ENCODE measurements at regions not wholly inside any gene's neighbourhood (a gene's known extent, or its start where the extent isn't known, plus 50 kb on each side); places are given as distances from the start of the nearest gene placed in this dataset.
A peak's percentile ranks its signal among the peaks of the same experiment; 100 is the strongest.

DNA sequence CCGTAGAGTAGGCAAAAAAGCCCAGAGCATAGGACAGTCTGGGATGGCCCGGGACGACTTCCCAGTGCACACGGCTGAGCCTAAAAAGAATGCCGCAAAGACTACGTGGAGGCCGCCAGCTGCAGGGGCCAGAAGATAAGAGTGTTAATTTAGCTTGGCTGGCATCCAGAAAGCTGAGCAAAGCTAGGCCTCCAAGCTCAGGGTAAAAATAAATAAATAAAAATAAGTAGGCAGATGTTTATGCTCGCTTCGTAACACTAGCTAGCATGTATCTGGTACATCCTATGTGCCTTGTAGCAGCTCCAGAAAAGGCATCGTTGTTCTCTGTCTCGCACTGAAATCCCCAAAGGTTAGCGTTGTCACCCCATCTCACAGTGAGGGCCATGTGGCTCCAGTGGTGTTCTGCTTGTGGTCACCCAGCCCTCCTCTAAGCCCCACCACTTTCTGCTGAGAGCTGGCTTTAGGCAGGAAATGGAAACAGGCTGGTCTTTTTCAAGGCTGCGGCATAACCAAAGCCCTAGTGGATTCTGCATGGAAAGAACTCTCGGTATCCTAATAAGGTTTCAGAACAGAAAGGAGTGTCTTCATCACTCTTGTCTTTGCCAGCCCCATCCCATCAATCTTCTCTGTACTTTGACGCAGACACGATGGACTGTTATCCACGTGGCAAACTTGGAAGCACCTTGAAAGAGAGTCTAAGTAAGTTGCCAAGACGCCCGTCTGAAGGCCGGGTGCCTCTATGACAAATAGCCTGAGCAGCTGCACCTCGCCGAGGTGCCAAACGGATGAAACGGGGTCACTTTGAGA lies 58.1 kb upstream of the MEF2A start (continued):
- TF ChIP-seq, protein P1, sequence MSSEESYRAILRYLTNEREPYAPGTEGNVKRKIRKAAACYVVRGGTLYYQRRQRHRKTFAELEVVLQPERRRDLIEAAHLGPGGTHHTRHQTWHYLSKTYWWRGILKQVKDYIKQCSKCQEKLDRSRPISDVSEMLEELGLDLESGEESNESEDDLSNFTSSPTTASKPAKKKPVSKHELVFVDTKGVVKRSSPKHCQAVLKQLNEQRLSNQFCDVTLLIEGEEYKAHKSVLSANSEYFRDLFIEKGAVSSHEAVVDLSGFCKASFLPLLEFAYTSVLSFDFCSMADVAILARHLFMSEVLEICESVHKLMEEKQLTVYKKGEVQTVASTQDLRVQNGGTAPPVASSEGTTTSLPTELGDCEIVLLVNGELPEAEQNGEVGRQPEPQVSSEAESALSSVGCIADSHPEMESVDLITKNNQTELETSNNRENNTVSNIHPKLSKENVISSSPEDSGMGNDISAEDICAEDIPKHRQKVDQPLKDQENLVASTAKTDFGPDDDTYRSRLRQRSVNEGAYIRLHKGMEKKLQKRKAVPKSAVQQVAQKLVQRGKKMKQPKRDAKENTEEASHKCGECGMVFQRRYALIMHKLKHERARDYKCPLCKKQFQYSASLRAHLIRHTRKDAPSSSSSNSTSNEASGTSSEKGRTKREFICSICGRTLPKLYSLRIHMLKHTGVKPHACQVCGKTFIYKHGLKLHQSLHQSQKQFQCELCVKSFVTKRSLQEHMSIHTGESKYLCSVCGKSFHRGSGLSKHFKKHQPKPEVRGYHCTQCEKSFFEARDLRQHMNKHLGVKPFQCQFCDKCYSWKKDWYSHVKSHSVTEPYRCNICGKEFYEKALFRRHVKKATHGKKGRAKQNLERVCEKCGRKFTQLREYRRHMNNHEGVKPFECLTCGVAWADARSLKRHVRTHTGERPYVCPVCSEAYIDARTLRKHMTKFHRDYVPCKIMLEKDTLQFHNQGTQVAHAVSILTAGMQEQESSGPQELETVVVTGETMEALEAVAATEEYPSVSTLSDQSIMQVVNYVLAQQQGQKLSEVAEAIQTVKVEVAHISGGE (tag by site-specific recombination; conservative IDR thresholded peaks at IDR 0.05; ENCODE audit: low read depth), result peak; percentile 60; the same call in 1 of the 2 replicates
- TF ChIP-seq ZNF311 (tag by site-specific recombination; IDR thresholded peaks at IDR 0.05; ENCODE audit: borderline replicate concordance), result no peak
- TF ChIP-seq, protein P2, sequence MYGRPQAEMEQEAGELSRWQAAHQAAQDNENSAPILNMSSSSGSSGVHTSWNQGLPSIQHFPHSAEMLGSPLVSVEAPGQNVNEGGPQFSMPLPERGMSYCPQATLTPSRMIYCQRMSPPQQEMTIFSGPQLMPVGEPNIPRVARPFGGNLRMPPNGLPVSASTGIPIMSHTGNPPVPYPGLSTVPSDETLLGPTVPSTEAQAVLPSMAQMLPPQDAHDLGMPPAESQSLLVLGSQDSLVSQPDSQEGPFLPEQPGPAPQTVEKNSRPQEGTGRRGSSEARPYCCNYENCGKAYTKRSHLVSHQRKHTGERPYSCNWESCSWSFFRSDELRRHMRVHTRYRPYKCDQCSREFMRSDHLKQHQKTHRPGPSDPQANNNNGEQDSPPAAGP (tag by site-specific recombination; IDR thresholded peaks at IDR 0.05), result no peak

DNA sequence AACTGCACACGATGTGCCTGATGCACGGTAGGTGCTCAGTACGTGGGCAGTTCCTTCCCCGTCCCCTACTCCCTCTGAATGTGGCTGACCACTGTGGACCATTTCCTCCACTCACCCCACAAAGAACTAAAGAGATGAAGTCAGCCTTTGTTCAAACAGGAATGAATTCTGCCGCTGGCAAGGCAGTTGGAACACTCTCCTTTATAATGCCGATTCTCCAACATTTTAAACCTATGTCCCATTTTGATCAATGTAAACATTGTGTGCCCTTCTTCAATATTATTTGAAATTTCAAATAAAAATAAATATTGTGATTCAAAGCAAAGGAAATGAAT lies 57.5 kb upstream of the MEF2A start:
- no peaks in the 10 kb centered on the region for H3K9me3 ChIP-seq (ENCODE audit: control insufficient read depth, insufficient read depth, low read depth, low read length)
- CTCF ChIA-PET, result no interaction called here
- H3K27ac ChIP-seq (ENCODE audit: extremely low read depth, low read depth, low read length), result no peak overlapping the region; the same call in 1 of the 2 replicates
- peaks cover 11% of the 10 kb centered on the region for H3K4me1 ChIP-seq (ENCODE audit: control insufficient read depth, insufficient read depth, low read length)
- POLR2A ChIA-PET, result interaction anchor here (0.5 to 1.8 kb wide), 3 partner anchors 57 to 146 kb away, joined by 5 to 8 read pairs (median 7); partner anchors contain the start of gene MEF2A
- H3K4me3 ChIP-seq (ENCODE audit: low read depth, low read length), result no peak overlapping the region
- no peaks in the 10 kb centered on the region for H3K36me3 ChIP-seq (ENCODE audit: control insufficient read depth in 2 of 2, insufficient read depth in 1 of 2, low read length in 2 of 2)
- TF ChIP-seq HOXD13 (CRISPR knock-in tag; IDR thresholded peaks at IDR 0.05; ENCODE audit: borderline replicate concordance) (no peak), ZNF223 (tag by site-specific recombination; IDR thresholded peaks at IDR 0.05) (no peak), ZNF664 (tag by site-specific recombination; IDR thresholded peaks at IDR 0.05) (no peak), ZNF146 (tag by site-specific recombination; IDR thresholded peaks at IDR 0.05) (no peak), ZNF654 (tag by site-specific recombination; IDR thresholded peaks at IDR 0.05; ENCODE audit: low read depth) (no peak), ZNF501 (tag by site-specific recombination; IDR thresholded peaks at IDR 0.05) (no peak), ZNF747 (tag by site-specific recombination; IDR thresholded peaks at IDR 0.05) (no peak), KLF9 (tag by site-specific recombination; IDR thresholded peaks at IDR 0.05; ENCODE audit: low read depth) (no peak)
- TF ChIP-seq, protein P3, sequence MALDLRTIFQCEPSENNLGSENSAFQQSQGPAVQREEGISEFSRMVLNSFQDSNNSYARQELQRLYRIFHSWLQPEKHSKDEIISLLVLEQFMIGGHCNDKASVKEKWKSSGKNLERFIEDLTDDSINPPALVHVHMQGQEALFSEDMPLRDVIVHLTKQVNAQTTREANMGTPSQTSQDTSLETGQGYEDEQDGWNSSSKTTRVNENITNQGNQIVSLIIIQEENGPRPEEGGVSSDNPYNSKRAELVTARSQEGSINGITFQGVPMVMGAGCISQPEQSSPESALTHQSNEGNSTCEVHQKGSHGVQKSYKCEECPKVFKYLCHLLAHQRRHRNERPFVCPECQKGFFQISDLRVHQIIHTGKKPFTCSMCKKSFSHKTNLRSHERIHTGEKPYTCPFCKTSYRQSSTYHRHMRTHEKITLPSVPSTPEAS (tag by site-specific recombination; IDR thresholded peaks at IDR 0.05), result no peak

DNA sequence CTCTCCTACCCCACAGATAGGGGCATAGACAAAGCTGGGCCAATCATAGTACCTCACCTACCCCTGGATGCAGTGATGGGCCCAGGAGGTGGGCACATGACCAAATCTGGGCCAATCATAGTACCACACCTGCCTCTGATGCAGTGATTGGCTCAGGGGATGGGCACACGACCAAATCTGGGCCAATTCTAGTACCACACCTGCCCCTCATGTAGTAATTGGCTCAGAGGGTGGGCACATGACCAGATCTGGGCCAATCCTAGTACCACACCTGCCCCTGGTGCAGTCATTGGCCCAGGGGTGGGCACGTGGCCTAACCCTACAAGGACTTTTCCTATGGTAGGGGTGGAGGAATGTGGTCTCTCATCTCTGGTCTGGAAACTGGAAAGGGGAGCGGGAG lies 56.9 kb upstream of the MEF2A start:
- Histone ChIP-seq H3K27ac (ENCODE audit: extremely low read depth, low read depth, low read length) (no peak overlapping the region), H3K4me3 (ENCODE audit: low read depth, low read length) (no peak overlapping the region), H3K4me1 (ENCODE audit: control insufficient read depth, insufficient read depth, low read length) (peaks cover 11% of the 10 kb centered on the region), H3K9me3 (ENCODE audit: control insufficient read depth, insufficient read depth, low read depth, low read length) (no peaks in the 10 kb centered on the region), H3K36me3 (ENCODE audit: control insufficient read depth in 2 of 2, insufficient read depth in 1 of 2, low read length in 2 of 2) (no peaks in the 10 kb centered on the region)
- ChIA-PET CTCF (no interaction called here), POLR2A (no interaction called here)
- no peak for TF ChIP-seq SETDB1 (IDR thresholded peaks at IDR 0.05; ENCODE audit: insufficient read length, low read length)
- TF ChIP-seq ZNF132 (tag by site-specific recombination; IDR thresholded peaks at IDR 0.05; ENCODE audit: borderline replicate concordance), result no peak
- no peak for TF ChIP-seq KLF16 (tag by site-specific recombination; IDR thresholded peaks at IDR 0.05)
- no peak for TF ChIP-seq ZNF747 (tag by site-specific recombination; IDR thresholded peaks at IDR 0.05)
- TF ChIP-seq, protein P4, sequence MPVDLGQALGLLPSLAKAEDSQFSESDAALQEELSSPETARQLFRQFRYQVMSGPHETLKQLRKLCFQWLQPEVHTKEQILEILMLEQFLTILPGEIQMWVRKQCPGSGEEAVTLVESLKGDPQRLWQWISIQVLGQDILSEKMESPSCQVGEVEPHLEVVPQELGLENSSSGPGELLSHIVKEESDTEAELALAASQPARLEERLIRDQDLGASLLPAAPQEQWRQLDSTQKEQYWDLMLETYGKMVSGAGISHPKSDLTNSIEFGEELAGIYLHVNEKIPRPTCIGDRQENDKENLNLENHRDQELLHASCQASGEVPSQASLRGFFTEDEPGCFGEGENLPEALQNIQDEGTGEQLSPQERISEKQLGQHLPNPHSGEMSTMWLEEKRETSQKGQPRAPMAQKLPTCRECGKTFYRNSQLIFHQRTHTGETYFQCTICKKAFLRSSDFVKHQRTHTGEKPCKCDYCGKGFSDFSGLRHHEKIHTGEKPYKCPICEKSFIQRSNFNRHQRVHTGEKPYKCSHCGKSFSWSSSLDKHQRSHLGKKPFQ (tag by site-specific recombination; IDR thresholded peaks at IDR 0.05), result no peak
- TF ChIP-seq, protein P5, sequence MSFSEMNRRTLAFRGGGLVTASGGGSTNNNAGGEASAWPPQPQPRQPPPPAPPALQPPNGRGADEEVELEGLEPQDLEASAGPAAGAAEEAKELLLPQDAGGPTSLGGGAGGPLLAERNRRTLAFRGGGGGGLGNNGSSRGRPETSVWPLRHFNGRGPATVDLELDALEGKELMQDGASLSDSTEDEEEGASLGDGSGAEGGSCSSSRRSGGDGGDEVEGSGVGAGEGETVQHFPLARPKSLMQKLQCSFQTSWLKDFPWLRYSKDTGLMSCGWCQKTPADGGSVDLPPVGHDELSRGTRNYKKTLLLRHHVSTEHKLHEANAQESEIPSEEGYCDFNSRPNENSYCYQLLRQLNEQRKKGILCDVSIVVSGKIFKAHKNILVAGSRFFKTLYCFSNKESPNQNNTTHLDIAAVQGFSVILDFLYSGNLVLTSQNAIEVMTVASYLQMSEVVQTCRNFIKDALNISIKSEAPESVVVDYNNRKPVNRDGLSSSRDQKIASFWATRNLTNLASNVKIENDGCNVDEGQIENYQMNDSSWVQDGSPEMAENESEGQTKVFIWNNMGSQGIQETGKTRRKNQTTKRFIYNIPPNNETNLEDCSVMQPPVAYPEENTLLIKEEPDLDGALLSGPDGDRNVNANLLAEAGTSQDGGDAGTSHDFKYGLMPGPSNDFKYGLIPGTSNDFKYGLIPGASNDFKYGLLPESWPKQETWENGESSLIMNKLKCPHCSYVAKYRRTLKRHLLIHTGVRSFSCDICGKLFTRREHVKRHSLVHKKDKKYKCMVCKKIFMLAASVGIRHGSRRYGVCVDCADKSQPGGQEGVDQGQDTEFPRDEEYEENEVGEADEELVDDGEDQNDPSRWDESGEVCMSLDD (tag by site-specific recombination; IDR thresholded peaks at IDR 0.05), result no peak
- no peak for TF ChIP-seq ZNF335 (tag by site-specific recombination; conservative IDR thresholded peaks at IDR 0.05)
- no peak for TF ChIP-seq ZBTB20 (tag by site-specific recombination; IDR thresholded peaks at IDR 0.05)

Measured in HEK293 (cell line).